GM21423 (cell line): ENCODE measurements at regions not wholly inside any gene's neighbourhood (a gene's known extent, or its start where the extent isn't known, plus 50 kb on each side); places are given as distances from the start of the nearest gene placed in this dataset.
A peak's percentile ranks its signal among the peaks of the same experiment; 100 is the strongest.

Experiments used
- ATAC-seq: cut with Tn5 transposase; IDR thresholded peaks from one replicate; pipeline ENCODE4 v1.9.1; 2021; ENCODE audit warnings: mild to moderate bottlenecking, moderate library complexity; ENCODE audit not compliant: unreplicated experiment

DNA sequence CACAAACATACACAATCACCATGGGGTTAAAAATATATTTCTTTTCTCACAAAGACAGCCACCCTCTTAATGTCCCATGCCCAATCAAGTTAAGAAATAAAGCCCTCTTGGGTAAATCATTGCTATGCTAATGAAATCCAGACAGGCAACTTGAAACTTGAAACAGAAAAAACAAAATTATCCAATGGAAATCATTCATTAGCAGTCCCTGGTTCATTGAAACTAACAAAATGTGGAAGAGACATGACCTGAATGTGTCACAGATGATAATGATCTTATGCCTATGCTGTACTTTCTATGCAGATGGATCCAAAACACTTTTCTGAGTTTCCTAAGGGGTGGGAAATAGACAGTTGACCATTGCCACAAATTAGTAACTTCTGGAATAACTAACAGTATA, 983.7 kb downstream of the MCTP2 start:
- ATAC-seq, result no peak

DNA sequence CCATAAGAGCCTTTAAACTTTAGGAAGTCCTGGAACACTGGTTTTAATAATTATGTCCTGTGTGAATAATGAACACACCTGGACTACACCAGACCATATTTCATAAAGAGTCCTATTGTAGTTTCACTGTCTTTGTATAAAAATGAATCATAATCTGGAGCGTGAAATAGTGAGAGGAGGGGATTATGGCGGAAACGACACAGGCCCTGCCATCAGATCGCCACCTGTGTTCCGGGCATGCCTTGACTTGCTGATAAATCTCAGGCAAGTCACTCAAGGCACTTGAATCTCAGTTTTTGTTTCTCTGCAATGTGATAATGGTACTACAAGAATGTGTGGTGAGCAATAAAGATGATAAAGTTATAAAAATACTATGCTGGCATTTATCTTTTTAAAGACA, 995.5 kb downstream of the MCTP2 start:
- no peak for ATAC-seq

- no peak for ATAC-seq
Observed at GRCh38 chr15:95227235-95227634, 995.9 kb downstream of the MCTP2 start.

DNA sequence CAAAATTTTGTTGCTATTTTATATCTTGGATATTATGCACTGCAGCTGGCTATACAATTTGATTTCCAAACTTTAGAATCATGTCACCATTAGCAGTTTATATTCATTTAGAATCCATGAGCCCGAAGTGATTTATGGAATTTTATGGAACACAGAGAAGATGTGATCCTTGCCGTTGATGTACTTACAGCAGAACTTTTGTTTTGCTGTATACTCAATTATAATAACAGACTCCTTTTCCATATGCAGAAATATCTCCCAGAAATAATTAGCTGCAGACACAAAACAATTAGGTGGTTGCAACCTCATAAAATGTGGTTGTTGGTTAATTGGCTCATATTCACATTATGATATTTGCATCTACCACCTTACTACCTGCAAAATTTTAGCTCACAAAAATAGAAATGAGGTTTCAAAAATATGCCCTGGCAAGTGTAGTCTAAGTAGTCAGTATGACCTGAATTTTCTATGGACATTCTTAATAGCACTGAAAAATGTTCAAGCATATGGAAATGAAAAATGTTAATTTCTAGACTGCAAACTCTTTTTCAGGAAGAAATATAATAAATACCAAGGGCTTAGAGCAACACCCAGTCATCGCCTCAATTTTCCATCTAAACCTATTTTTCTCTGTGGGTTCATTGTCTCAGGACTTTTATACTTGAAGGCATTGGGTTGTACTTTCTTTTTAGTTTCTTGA, 997.6 kb downstream of the MCTP2 start:
- no peak for ATAC-seq

- ATAC-seq, result no peak
Observed at GRCh38 chr15:95235033-95235432, 1003.7 kb downstream of the MCTP2 start.

GRCh38 chr15:95247071-95247984, 1016.0 kb downstream of the MCTP2 start:
- ATAC-seq, result no peak

GRCh38 chr15:95249524-95249923, 1018.2 kb downstream of the MCTP2 start:
- ATAC-seq, result no peak

GRCh38 chr15:95252404-95252803, 1021.0 kb downstream of the MCTP2 start:
- ATAC-seq, result no peak

DNA sequence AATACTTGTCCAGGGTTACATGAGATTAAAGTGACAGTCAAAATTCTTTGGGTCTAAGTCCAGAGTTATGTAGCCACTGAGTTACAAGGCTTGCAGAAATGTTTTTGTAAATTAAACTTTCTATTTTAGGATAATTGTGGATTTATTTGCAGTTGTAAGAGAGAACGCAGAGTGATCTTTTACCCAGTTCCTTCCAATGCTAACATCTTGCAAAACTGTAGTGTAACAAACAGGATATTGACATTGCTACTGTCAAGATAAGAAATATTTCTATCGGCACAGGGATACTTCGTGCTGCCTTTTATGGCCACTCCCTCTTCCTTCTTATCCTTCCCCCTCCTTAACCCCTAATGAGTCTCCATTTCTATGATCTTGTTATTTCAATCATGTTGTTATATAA, 1022.9 kb downstream of the MCTP2 start:
- ATAC-seq, result no peak

DNA sequence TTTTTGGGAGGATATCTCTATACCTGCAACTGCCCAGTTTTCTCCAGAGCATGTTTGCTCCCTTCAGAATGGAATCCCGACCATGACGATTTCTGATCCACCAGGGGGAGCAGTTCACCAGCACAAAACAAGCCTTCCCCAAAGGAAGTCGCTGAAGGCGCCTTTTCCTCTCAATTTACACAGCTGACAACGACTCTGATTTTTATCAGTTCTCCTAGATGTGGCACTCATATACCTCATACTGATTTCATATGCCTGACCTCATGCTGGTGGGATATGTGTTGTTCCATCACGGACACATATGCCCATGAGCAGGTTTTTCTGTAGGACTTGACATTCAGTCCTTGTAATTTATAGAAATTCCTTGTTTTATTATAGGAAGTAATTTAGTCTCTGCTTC, 1028.2 kb downstream of the MCTP2 start:
- peak; percentile 72 for ATAC-seq

DNA sequence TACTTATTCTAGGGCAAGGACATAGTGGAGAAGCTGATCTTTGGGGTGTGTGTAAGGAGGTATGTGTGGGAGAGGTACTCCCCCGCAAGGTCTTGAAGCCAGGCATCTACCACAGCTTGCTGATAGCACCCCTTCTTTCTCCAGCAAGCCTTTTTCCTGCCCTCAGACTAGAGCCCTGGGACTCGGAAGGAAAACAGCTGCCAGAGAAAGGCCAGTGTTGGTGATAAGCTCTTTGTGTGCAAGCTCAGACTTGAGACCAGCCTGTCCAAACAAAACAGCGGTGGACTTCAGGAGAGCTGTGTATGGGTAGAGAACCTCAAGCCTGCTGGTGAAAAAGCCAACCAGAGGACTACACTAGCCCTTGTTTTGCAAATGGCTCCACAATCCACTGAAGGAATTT, 1028.6 kb downstream of the MCTP2 start:
- no peak for ATAC-seq

GRCh38 chr15:95260856-95261255, 1029.5 kb downstream of the MCTP2 start:
- ATAC-seq, result no peak

DNA sequence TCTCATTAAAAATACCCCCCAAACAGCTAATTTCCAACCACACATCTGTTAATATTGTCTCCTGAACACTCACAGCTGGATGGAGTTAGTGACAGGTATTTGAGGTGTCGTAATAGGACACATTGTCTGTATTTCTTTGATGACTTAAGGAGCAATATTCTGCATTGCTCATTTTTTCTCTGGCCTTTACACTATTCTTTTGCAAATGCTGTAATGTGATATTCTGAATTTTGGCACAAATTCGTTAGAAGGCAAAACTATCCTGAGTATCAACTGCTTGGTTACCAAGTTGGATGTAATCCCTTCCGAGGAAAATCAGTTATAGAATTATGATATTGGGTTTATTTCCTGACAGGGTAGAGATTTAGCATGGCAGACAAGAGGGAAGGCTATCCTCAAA, 1030.2 kb downstream of the MCTP2 start:
- ATAC-seq, result no peak

DNA sequence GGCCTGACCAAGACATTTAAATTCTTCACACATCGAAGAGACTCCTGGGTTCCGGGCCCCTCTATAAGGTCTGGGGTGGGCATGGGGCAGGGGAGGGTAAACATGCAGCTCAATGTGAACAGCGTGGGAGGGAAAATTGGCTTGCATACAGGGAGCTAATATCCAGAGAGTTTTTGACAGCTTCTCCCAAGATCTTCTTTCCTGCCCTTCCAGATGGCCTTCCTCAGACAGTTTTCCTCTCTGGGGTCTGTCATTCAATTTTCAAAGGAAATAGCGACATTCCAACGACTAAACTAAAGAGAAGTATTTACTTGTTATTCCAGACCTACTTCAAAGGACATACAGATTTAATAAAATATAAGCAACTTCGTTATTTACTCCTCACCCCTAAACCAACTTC, 1030.6 kb downstream of the MCTP2 start:
- ATAC-seq, result no peak

DNA sequence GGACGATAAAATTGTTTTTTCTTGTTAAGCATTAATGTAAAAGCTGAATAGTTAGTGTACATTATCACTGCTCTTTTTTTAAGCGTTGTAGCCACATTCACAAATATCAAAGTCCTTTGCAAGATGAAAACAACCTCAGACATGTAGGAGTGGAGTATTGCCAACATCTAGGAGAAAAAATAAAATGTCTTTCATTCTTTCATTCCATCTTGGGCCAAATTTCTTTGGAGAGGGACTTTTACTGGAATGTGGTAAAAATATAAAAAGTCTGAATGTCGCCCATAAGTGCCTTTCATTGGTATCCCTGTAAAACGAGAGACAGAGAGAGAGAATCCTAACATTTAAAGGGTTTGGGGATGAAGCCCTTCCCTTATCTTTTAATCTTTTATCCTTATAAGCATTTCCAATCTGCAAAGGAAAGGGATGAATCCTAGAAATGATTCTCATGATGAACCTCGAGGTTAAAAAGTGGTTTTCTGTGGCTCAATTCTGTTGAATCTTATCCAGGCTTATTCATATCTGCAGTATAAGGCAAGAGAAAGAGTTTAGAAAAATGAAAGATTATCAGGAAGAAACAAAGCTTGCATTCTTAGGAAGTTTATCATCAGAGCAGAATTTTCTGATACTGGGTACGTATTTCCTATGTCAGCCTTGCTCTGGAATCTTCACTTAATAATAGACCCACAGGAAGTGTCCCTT, 1031.7 kb downstream of the MCTP2 start:
- ATAC-seq, result no peak

GRCh38 chr15:95263751-95264150, 1032.4 kb downstream of the MCTP2 start:
- ATAC-seq, result no peak

DNA sequence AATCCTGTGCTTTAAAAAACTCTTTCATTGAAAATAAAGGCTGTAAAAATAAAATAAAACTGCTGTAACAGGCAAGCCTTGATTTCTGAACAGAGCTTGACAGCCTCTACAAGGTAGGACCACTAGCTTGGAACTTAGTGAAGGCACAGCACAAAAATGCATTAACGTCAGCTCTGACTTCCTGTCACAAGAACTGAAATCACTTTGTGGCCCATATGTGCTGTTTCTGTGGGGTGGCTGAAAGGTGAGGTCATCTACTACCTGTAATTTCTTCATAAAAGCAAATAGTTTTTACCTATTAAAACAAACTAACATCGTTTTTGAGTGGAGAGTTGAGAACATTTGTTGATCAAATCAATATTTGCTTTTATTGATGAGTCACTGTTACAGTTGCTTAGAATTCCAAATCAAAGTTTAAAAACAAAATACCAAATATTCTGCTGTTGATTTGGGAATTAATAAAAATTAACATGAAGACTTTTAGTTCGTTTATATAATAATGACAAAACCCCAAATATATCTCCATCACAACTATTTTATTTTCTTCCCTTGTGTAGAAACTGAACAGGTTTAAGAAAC, 1034.1 kb downstream of the MCTP2 start:
- no peak for ATAC-seq

- ATAC-seq, result no peak
Observed at GRCh38 chr15:95266451-95267061, 1035.2 kb downstream of the MCTP2 start.

DNA sequence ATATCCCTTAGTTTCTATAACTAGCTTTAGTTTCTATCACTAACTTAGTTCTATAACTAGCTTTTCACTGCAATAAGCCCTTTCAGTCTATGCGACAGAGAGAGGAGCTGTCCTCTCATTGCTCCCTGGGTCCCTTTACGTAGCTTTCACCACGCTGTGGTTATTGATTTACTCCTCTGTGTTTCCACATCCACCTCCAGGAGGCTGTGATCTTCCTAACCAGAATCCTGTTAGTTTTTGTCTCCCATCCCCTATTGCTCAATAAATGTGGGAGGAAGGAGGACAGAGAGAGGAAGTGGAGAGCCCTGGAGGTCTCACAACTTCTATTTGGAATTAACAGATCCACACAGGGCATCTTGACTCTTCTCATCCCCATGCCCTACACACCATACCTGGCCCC, 1036.1 kb downstream of the MCTP2 start:
- ATAC-seq, result no peak

DNA sequence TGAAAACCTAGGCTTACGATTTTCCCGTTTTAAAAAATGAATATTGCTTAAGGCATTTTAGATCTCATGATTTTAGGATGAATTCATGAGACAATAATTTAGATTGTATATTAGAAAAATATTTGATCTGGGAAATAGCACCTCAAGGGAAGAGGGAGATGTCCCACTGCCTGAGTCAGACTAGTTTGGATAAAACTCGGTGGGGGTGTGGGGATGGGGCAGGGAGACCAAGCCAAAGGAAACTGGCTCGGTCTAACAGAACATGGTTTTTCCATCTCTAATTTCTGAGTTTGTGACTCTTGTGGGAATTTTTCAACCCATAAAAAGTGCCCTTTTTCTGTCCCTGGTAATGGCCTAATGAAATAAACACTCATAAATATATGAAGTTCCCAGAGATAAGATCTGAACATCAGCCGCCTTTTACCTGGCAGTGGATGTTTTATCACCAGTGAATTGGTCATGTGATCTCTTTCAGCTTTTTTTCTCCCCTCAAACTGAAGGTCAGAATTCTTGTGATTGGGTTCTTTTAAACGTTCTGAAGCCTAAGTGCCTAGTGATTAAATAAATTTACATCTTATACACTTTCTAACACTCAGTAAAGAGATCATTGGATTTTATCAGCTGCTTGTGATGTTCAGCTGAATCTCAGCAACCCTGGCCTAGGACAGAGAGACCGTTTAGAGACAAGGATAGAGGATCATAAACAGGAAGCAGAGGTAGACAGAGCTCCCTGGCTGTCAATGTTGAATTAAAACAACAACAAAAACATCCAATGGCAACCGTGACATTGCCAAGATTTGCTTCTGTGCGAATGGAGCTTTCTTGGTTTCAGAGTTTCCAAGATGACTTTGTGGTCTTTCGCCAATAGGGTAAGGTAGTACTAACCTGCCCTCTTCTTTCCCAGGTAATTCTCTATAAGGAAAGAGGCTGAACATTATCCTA, 1038.2 kb downstream of the MCTP2 start:
- ATAC-seq, result no peak
